ENCODE measurements at regions not wholly inside any gene's neighbourhood (a gene's known extent, or its start where the extent isn't known, plus 50 kb on each side); places are given as distances from the start of the nearest gene placed in this dataset.

- WGBS (ENCODE audit: insufficient coverage): 86% methylated on average over 1 of the region's 3 CpGs
- no peaks in the 10 kb centered on the region for H3K36me3 ChIP-seq (ENCODE audit: control insufficient read depth in 4 of 4, insufficient read depth in 4 of 4, low read length in 3 of 4)
- no peak overlapping the region for H3K4me3 ChIP-seq (ENCODE audit: control insufficient read depth in 1 of 7, extremely low read depth in 1 of 7, insufficient read depth in 4 of 7, low read depth in 2 of 7, low read length in 6 of 7)
- ChIA-PET POLR2A (no interaction called here), CTCF (interaction anchor here (0.7 kb wide), 1 partner anchor 18 kb away, joined by 3 read pairs; no protein-coding TSS in a partner anchor)
- no peak overlapping the region for H3K27ac ChIP-seq (ENCODE audit: insufficient read depth in 1 of 2, low read depth in 1 of 2, low read length in 2 of 2, poor library complexity in 1 of 2, severe bottlenecking in 2 of 2)
- H3K27me3 ChIP-seq (replicated peaks in 2 of 5; ENCODE audit: control insufficient read depth in 4 of 5, insufficient read depth in 5 of 5, low read length in 4 of 5): no peaks in the 10 kb centered on the region
- DNase-seq: no peak
- peaks cover 0 to 4% (median 2%) of the 10 kb centered on the region in 4 experiments for H3K4me1 ChIP-seq (ENCODE audit: control extremely low read depth in 1 of 4, control insufficient read depth in 4 of 4, insufficient read depth in 4 of 4, low read length in 3 of 4)
- no peaks in the 10 kb centered on the region for H3K9me3 ChIP-seq (ENCODE audit: control extremely low read depth in 1 of 5, control insufficient read depth in 4 of 5, insufficient read depth in 2 of 5, low read depth in 1 of 5, low read length in 4 of 5)
Measured at GRCh38 chr13:24076109-24076508, 84.4 kb upstream of the SPATA13 start.

GRCh38 chr13:24076636-24077035 is 83.9 kb upstream of the SPATA13 start:
- H3K36me3 ChIP-seq (ENCODE audit: control insufficient read depth in 4 of 4, insufficient read depth in 4 of 4, low read length in 3 of 4): no peaks in the 10 kb centered on the region
- ChIA-PET POLR2A (no interaction called here), CTCF (no interaction called here)
- no peaks in the 10 kb centered on the region for H3K9me3 ChIP-seq (ENCODE audit: control extremely low read depth in 1 of 5, control insufficient read depth in 4 of 5, insufficient read depth in 2 of 5, low read depth in 1 of 5, low read length in 4 of 5)
- no peak overlapping the region for H3K4me3 ChIP-seq (ENCODE audit: control insufficient read depth in 1 of 7, extremely low read depth in 1 of 7, insufficient read depth in 4 of 7, low read depth in 2 of 7, low read length in 6 of 7)
- DNase-seq: no peak
- peaks cover 0 to 4% (median 2%) of the 10 kb centered on the region in 4 experiments for H3K4me1 ChIP-seq (ENCODE audit: control extremely low read depth in 1 of 4, control insufficient read depth in 4 of 4, insufficient read depth in 4 of 4, low read length in 3 of 4)
- WGBS (ENCODE audit: insufficient coverage): 93% methylated on average over 6 of the region's 8 CpGs
- no peak overlapping the region for H3K27ac ChIP-seq (ENCODE audit: insufficient read depth in 1 of 2, low read depth in 1 of 2, low read length in 2 of 2, poor library complexity in 1 of 2, severe bottlenecking in 2 of 2)
- H3K27me3 ChIP-seq (replicated peaks in 2 of 5; ENCODE audit: control insufficient read depth in 4 of 5, insufficient read depth in 5 of 5, low read length in 4 of 5): no peaks in the 10 kb centered on the region

GRCh38 chr13:24080134-24080533 is 80.4 kb upstream of the SPATA13 start:
- no peak for DNase-seq
- H3K4me3 ChIP-seq (ENCODE audit: control insufficient read depth in 1 of 7, extremely low read depth in 1 of 7, insufficient read depth in 4 of 7, low read depth in 2 of 7, low read length in 6 of 7): no peak overlapping the region
- 91% methylated on average over 1 of the region's 5 CpGs for WGBS (ENCODE audit: insufficient coverage)
- H3K9me3 ChIP-seq (ENCODE audit: control extremely low read depth in 1 of 5, control insufficient read depth in 4 of 5, insufficient read depth in 2 of 5, low read depth in 1 of 5, low read length in 4 of 5): no peaks in the 10 kb centered on the region
- H3K27ac ChIP-seq (ENCODE audit: insufficient read depth in 1 of 2, low read depth in 1 of 2, low read length in 2 of 2, poor library complexity in 1 of 2, severe bottlenecking in 2 of 2): no peak overlapping the region
- POLR2A ChIA-PET: no interaction called here
- H3K27me3 ChIP-seq (replicated peaks in 2 of 5; ENCODE audit: control insufficient read depth in 4 of 5, insufficient read depth in 5 of 5, low read length in 4 of 5): no peaks in the 10 kb centered on the region
- CTCF ChIA-PET: no interaction called here
- H3K36me3 ChIP-seq (ENCODE audit: control insufficient read depth in 4 of 4, insufficient read depth in 4 of 4, low read length in 3 of 4): no peaks in the 10 kb centered on the region
- H3K4me1 ChIP-seq (ENCODE audit: control extremely low read depth in 1 of 4, control insufficient read depth in 4 of 4, insufficient read depth in 4 of 4, low read length in 3 of 4): no peaks in the 10 kb centered on the region

- POLR2A ChIA-PET: no interaction called here
- Histone ChIP-seq H3K4me1 (ENCODE audit: control extremely low read depth in 1 of 4, control insufficient read depth in 4 of 4, insufficient read depth in 4 of 4, low read length in 3 of 4) (no peaks in the 10 kb centered on the region), H3K36me3 (ENCODE audit: control insufficient read depth in 4 of 4, insufficient read depth in 4 of 4, low read length in 3 of 4) (no peaks in the 10 kb centered on the region), H3K9me3 (ENCODE audit: control extremely low read depth in 1 of 5, control insufficient read depth in 4 of 5, insufficient read depth in 2 of 5, low read depth in 1 of 5, low read length in 4 of 5) (no peaks in the 10 kb centered on the region), H3K27me3 (replicated peaks in 2 of 5; ENCODE audit: control insufficient read depth in 4 of 5, insufficient read depth in 5 of 5, low read length in 4 of 5) (no peaks in the 10 kb centered on the region), H3K4me3 (ENCODE audit: control insufficient read depth in 1 of 7, extremely low read depth in 1 of 7, insufficient read depth in 4 of 7, low read depth in 2 of 7, low read length in 6 of 7) (no peak overlapping the region), H3K27ac (ENCODE audit: insufficient read depth in 1 of 2, low read depth in 1 of 2, low read length in 2 of 2, poor library complexity in 1 of 2, severe bottlenecking in 2 of 2) (no peak overlapping the region)
- 100% methylated on average over 1 of the region's 2 CpGs for WGBS (ENCODE audit: insufficient coverage)
- no peak for DNase-seq
- CTCF ChIA-PET: no interaction called here
Measured at GRCh38 chr13:24081387-24081786, 79.1 kb upstream of the SPATA13 start.

- Histone ChIP-seq H3K27ac (ENCODE audit: insufficient read depth in 1 of 2, low read depth in 1 of 2, low read length in 2 of 2, poor library complexity in 1 of 2, severe bottlenecking in 2 of 2) (no peak overlapping the region), H3K9me3 (ENCODE audit: control extremely low read depth in 1 of 5, control insufficient read depth in 4 of 5, insufficient read depth in 2 of 5, low read depth in 1 of 5, low read length in 4 of 5) (no peaks in the 10 kb centered on the region), H3K27me3 (replicated peaks in 2 of 5; ENCODE audit: control insufficient read depth in 4 of 5, insufficient read depth in 5 of 5, low read length in 4 of 5) (no peaks in the 10 kb centered on the region), H3K36me3 (ENCODE audit: control insufficient read depth in 4 of 4, insufficient read depth in 4 of 4, low read length in 3 of 4) (no peaks in the 10 kb centered on the region), H3K4me1 (ENCODE audit: control extremely low read depth in 1 of 4, control insufficient read depth in 4 of 4, insufficient read depth in 4 of 4, low read length in 3 of 4) (no peaks in the 10 kb centered on the region), H3K4me3 (ENCODE audit: control insufficient read depth in 1 of 7, extremely low read depth in 1 of 7, insufficient read depth in 4 of 7, low read depth in 2 of 7, low read length in 6 of 7) (no peak overlapping the region)
- POLR2A ChIA-PET: no interaction called here
- no peak for DNase-seq
- 74% methylated on average over 5 of the region's 5 CpGs for WGBS (ENCODE audit: insufficient coverage)
- CTCF ChIA-PET: no interaction called here
Measured at GRCh38 chr13:24083141-24083540, 77.4 kb upstream of the SPATA13 start.

- Histone ChIP-seq H3K9me3 (ENCODE audit: control extremely low read depth in 1 of 5, control insufficient read depth in 4 of 5, insufficient read depth in 2 of 5, low read depth in 1 of 5, low read length in 4 of 5) (no peaks in the 10 kb centered on the region), H3K27ac (ENCODE audit: insufficient read depth in 1 of 2, low read depth in 1 of 2, low read length in 2 of 2, poor library complexity in 1 of 2, severe bottlenecking in 2 of 2) (no peak overlapping the region), H3K27me3 (replicated peaks in 2 of 5; ENCODE audit: control insufficient read depth in 4 of 5, insufficient read depth in 5 of 5, low read length in 4 of 5) (no peaks in the 10 kb centered on the region), H3K4me1 (ENCODE audit: control extremely low read depth in 1 of 4, control insufficient read depth in 4 of 4, insufficient read depth in 4 of 4, low read length in 3 of 4) (no peaks in the 10 kb centered on the region), H3K4me3 (ENCODE audit: control insufficient read depth in 1 of 7, extremely low read depth in 1 of 7, insufficient read depth in 4 of 7, low read depth in 2 of 7, low read length in 6 of 7) (no peak overlapping the region), H3K36me3 (ENCODE audit: control insufficient read depth in 4 of 4, insufficient read depth in 4 of 4, low read length in 3 of 4) (no peaks in the 10 kb centered on the region)
- CTCF ChIA-PET: no interaction called here
- WGBS (ENCODE audit: insufficient coverage): 97% methylated on average over 14 of the region's 15 CpGs
- no peak for DNase-seq
- POLR2A ChIA-PET: no interaction called here
Measured at GRCh38 chr13:24083722-24084421, 76.6 kb upstream of the SPATA13 start.

GRCh38 chr13:24085662-24086061 is 74.9 kb upstream of the SPATA13 start:
- WGBS (ENCODE audit: insufficient coverage): 72% methylated on average over 4 of the region's 4 CpGs
- POLR2A ChIA-PET: no interaction called here

More at GRCh38 chr13:24085662-24086061, 74.9 kb upstream of the SPATA13 start:
- Histone ChIP-seq H3K36me3 (ENCODE audit: control insufficient read depth in 4 of 4, insufficient read depth in 4 of 4, low read length in 3 of 4) (no peaks in the 10 kb centered on the region), H3K27ac (ENCODE audit: insufficient read depth in 1 of 2, low read depth in 1 of 2, low read length in 2 of 2, poor library complexity in 1 of 2, severe bottlenecking in 2 of 2) (no peak overlapping the region), H3K4me3 (ENCODE audit: control insufficient read depth in 1 of 7, extremely low read depth in 1 of 7, insufficient read depth in 4 of 7, low read depth in 2 of 7, low read length in 6 of 7) (no peak overlapping the region), H3K9me3 (ENCODE audit: control extremely low read depth in 1 of 5, control insufficient read depth in 4 of 5, insufficient read depth in 2 of 5, low read depth in 1 of 5, low read length in 4 of 5) (no peaks in the 10 kb centered on the region), H3K27me3 (replicated peaks in 2 of 5; ENCODE audit: control insufficient read depth in 4 of 5, insufficient read depth in 5 of 5, low read length in 4 of 5) (no peaks in the 10 kb centered on the region), H3K4me1 (ENCODE audit: control extremely low read depth in 1 of 4, control insufficient read depth in 4 of 4, insufficient read depth in 4 of 4, low read length in 3 of 4) (no peaks in the 10 kb centered on the region)
- CTCF ChIA-PET: interaction anchor here (0.6 kb wide), 1 partner anchor 547 kb away, joined by 3 read pairs; no protein-coding TSS in a partner anchor
- DNase-seq: no peak
